Testis (tissue), 2 donors: ENCODE measurements at regions not wholly inside any gene's neighbourhood (a gene's known extent, or its start where the extent isn't known, plus 50 kb on each side); places are given as distances from the start of the nearest gene placed in this dataset.

Source experiments
- CTCF ChIP-seq, 3 experiments: fragments of 450-650 bp in 2 of 3; fragments of 200-600 bp in 1 of 3; sonication (generic) in 1 of 3; IDR thresholded peaks; one replicate each; pipeline ENCODE4 v1.5.1; 2016 to 2019; ENCODE audit warnings: antibody characterized with exemption in 3 of 3, mild to moderate bottlenecking in 2 of 3, moderate library complexity in 1 of 3
- POLR2A ChIP-seq: fragments of 450-650 bp; IDR thresholded peaks from one replicate; pipeline ENCODE4 v1.6.1; 2017; ENCODE audit warnings: antibody characterized with exemption, mild to moderate bottlenecking, moderate library complexity

GRCh38 chr11:95585752-95586077 lies 203.9 kb downstream of the FAM76B start:
- TF ChIP-seq CTCF (IDR thresholded peaks at IDR 0.05) (no peak), POLR2A (no peak)
